D341Med (cell line): ENCODE measurements at regions not wholly inside any gene's neighbourhood (a gene's known extent, or its start where the extent isn't known, plus 50 kb on each side); places are given as distances from the start of the nearest gene placed in this dataset.
"Not testable (repeated sequence)": the region's sequence is repeated elsewhere in the genome, so short reads cannot be mapped to it uniquely, and the experiment has no call there.

Experiments used
- DNase-seq: peaks from one replicate; pipeline ENCODE4 v3.0.0; 2012; ENCODE audit warnings: low spot score

DNA sequence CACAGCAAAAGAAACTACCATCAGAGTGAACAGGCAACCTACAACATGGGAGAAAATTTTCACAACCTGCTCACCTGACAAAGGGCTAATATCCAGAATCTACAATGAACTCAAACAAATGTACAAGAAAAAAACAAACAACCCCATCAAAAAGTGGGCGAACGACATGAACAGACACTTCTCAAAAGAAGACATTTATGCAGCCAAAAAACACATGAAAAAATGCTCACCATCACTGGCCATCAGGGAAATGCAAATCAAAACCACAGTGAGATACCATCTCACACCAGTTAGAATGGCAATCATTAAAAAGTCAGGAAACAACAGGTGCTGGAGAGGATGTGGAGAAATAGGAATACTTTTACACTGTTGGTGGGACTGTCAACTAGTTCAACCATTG is 207.8 kb downstream of the USP6NL start:
- DNase-seq = not testable (repeated sequence)

GRCh38 chr10:11403116-11403515 is 208.3 kb downstream of the USP6NL start:
- no peak for DNase-seq

DNA sequence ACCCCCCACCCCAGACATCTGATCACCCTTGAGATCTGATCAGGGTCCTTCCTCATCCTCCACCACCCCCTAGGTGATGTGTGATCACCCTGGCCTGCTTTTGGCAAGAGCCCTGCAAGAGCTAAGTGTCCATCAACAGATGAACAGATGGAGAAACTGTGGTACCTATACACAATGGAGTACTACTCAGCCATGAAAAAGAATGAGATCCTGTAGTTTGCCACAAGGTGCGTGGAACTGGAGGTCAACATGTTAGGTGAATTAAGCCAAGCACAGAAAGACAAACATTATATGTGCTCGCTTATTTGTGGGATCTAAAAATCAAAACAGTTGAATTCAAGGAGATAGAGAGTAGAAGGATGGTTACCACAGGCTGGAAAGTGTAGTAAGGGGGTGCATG is 209.1 kb downstream of the USP6NL start:
- DNase-seq = no peak

DNA sequence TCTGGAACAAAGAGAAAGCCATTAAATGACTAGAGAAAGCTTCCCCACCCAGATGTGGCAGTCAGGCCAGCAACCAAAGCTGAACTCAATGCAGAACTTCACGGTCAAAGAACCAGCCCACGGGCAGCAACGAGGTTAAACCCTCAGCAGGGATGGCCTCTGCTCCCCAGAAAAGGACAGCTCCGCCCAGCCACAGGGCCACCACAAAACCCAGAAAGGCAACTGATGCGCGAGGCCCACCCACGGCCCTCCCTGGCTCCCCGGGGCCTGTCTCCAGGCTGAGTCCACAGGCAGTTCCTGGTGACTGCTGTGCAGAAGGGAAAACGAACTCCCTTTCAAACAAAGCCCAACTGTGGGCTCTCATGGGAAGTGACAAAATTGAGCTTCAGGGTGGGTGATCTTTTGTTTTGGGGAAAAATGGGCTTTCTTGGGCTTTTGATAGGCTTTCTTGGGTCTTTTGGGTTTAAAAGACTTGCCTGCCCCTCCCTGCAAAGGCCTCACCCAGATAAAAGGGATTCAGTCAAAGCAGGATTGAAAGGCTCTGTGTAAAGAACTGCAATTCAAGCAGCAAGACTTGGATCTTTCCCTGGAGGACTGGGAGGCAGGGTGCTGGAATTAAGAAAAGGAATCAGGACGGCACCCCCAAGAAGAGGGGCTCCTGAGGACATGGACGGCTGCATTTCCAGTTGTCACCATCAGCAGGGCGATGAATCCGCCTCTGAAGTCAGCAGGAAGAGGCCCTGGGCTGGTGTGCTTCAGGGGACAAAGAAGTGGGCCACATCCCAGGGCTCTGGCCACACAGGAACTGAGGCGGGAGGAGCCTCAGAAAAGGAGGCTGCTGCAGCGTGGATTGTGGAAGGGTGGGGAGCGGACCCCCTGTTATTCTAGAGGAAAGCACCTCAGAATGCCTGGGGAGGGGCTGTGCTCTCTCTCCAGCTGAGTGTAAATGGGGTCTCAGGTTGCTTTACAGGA is 209.9 kb downstream of the USP6NL start:
- DNase-seq = peak; percentile 7

DNA sequence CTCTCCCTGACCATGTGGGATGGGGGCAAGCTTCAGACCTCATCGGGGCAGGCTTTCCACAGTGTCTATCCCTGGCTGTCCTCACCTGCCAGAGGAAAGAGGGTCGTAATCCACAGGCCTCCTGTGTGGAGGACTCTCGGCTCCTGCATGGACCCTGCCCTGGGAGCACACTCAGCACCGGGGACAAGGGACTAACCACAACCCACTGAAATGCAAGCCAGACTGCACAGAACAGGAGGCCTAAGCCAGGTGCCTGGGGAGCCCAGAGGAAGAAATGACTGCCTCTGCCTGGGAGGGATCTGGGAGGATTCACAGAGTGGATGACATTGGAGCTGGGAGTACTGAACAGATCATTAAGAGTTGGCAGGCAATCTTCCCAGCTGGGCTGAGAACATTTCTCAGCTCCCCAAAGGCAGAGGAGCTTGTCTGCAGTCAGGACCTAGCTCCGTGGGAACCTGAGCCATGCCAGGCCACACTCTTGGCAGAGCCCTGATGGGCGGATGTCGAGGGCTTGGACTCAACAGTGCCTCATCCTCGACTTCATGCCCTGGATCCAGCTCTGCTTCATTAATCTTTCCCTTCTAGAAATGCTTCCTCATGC is 213.4 kb downstream of the USP6NL start:
- DNase-seq = peak; percentile 16

DNA sequence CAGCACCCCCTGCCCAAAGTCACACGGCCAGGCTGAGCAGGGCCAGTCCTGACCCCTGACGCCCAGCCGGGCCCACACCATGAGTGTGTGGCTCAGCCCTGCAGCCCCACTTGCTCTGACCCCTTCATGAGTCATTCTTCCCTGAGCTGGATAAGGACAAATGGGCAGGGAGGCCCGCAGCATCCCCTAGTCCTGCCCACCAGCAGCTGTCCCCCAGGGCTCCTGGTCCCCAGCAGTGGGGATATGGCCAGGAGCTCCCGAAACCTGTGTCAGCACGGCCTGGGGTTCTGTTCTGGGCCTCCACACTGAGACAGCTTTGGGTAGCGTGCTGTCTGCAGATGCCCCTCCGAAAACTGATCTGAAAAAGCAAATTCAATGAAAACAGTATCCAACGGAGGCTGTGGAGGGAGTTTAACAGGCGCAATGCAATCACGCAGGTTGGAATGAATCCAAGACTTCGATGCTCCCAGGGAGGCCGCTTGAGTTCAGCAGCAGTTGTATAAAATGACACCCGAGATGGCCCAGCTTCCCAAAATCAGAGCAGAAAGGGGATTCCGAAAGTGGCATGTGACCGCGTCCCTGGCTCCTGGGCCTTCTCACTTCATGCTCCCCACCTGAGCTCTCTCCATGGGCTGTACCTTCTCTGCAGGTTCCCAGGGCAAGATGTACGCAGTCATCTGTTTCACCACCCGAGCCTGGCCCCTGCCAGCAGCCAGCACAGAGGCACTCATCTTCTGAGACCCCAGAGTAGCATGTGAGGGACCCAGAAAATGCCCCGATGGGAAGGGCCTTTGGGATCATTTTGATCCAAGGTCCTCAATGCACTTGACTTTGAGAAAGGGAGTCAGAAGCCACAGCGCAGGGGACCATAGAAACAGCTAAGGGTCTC is 214.1 kb downstream of the USP6NL start:
- peak; percentile 14 for DNase-seq

GRCh38 chr10:11396311-11396955 is 215.0 kb downstream of the USP6NL start:
- peak; percentile 8 for DNase-seq

DNA sequence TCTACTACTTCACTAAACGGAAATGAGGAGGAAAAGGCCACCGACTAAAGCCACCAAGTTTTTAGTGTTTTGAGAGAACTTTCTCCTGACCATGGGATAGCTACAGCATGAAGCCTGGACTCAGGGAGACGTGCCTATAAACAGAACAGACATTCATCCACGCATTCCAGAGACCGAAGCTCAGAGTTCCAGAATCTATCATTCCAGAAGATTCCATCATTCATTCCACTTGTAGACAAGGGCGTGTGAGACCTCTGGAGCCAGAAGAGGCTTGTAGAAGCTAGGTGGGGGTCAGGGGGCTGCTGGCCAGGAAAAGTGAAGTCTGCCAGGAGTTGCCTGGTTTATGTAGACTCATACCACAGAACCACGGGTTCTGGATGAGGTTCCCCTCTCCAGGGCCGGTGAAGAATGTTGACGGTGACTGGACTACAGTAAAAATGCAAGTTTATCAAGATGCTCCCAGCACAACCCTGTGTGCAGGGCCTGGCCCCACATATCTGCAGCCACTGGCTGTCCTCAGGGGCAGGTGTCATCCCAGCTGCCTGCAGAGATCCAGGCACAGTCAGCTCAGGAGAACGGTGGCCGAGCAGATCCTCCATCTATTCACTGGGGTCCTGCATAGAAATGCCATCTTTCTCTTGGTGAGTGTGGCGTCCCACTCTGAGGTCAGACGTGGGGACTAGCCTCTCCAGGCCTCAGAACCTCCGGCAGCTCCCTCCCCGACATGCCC is 215.7 kb downstream of the USP6NL start:
- no peak for DNase-seq

DNA sequence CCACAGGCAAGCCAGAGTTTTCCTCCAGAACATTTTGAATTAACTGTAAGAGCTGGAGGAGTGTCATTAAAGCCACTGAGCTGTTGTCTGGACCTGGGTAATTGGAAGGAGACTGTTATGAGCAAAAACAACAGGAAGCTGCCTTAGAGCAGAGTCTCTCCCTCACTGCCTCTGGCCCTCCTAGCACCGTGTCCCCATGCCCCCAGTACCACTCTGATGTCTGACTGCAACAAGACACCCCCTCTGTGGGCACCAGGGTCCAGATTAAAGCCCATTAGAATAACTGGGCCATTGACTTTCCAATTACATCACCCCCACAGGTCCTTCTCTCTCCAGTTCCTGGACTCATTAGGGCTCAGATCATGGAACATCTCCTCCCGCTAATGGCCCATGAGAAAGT is 216.3 kb downstream of the USP6NL start:
- no peak for DNase-seq

DNA sequence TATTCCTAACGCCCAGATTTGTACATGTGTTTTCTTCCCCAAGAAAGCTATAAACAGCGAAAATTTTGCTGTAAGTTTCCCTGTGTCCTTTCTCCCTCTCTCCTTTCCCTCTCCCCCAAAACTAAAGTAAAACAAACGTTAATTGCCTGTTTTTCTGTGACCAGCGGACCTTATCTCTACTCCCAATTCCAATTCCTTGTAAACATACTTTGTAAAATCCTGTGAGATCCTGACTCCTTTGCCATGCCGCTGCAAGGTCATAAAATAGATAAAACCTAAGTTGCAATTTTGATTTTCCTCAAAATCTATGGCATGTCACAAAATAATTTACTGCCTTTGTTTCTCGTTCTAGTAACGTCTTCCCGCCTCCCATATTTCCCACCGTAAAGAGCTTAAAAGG is 217.6 kb downstream of the USP6NL start:
- DNase-seq = no peak

- no peak for DNase-seq
Measured at GRCh38 chr10:11392776-11393175, 218.7 kb downstream of the USP6NL start.

DNA sequence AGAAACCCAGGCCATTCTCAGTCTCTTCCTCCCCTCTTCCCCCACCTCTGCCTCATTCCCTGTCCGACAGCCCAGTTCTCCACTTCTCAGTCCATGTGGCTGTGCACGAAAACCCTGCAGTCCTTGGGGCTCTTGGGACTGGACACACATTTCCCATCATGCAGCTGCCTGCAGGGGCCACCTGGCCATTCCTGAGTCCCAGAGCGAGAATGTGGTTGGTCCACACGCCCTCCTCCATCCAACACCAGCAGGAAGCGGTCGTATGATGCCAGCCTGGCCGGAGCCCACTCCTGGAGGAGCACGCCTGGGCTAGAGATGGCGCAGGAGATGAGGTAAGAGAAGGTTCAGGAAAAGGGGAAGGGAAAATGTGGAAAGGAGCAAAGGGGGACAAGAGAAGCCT is 222.5 kb downstream of the USP6NL start:
- no peak for DNase-seq

DNA sequence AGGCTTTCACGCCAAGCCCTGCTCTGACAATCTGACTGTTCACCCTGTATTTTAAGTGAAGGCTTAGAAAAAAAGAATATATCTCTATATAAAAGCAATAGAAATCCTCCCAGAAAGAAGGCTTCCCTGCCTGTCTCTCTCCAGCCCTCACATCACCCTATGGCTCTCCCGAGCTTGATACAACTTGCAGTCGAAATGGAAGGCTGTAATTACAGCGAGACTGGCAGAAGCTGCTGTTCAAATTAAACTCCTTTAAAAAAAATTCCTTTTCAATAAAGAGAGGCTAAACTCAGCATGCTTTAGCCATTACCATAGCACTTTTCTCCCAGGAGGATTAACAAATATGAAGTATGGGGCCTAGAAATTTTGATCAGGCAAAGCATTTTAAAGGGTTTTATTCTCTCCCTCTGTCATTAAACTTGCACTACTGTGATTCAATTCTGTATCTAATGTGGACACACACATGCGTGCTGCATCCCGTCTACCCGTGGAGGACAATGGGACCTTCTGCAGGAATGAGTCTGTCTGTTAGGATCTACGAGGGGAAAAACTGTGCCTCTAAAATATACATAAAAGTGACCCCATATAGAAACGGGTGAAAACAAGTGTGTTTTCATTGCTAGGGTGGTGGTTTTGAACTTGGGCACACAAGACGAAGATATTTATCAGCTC is 223.8 kb downstream of the USP6NL start:
- DNase-seq = no peak

GRCh38 chr10:11387044-11387443 is 224.4 kb downstream of the USP6NL start:
- no peak for DNase-seq
